Panc1 (cell line): ENCODE measurements at regions not wholly inside any gene's neighbourhood (a gene's known extent, or its start where the extent isn't known, plus 50 kb on each side); places are given as distances from the start of the nearest gene placed in this dataset.

Experiments
- POLR2AphosphoS5 ChIP-seq: IDR thresholded peaks from 2 replicates; pipeline ENCODE4 v1.6.1; 2012; ENCODE audit warnings: mild to moderate bottlenecking, low read depth, low read length, moderate library complexity
- REST ChIP-seq, 2 experiments: IDR thresholded peaks; 2 replicates each; pipeline ENCODE4 v1.6.1; 2011 to 2012; ENCODE audit warnings: low read depth in 2 of 2, control low read depth in 1 of 2, low read length in 1 of 2, mild to moderate bottlenecking in 1 of 2, moderate library complexity in 1 of 2; ENCODE audit not compliant: insufficient read depth in 1 of 2
- TCF7L2 ChIP-seq: IDR thresholded peaks from 2 replicates; pipeline ENCODE4 v1.6.1; 2011; ENCODE audit warnings: mild to moderate bottlenecking, low read depth, low read length, inconsistent platforms
- TF ChIP-seq, protein P1 (sequence below): fragments of 450-650 bp; IDR thresholded peaks from 2 replicates; pipeline ENCODE4 v1.5.1; 2017; ENCODE audit warnings: mild to moderate bottlenecking

- TF ChIP-seq, protein P1, sequence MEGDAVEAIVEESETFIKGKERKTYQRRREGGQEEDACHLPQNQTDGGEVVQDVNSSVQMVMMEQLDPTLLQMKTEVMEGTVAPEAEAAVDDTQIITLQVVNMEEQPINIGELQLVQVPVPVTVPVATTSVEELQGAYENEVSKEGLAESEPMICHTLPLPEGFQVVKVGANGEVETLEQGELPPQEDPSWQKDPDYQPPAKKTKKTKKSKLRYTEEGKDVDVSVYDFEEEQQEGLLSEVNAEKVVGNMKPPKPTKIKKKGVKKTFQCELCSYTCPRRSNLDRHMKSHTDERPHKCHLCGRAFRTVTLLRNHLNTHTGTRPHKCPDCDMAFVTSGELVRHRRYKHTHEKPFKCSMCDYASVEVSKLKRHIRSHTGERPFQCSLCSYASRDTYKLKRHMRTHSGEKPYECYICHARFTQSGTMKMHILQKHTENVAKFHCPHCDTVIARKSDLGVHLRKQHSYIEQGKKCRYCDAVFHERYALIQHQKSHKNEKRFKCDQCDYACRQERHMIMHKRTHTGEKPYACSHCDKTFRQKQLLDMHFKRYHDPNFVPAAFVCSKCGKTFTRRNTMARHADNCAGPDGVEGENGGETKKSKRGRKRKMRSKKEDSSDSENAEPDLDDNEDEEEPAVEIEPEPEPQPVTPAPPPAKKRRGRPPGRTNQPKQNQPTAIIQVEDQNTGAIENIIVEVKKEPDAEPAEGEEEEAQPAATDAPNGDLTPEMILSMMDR = no peak
- no peak for TF ChIP-seq POLR2AphosphoS5
- no peak for TF ChIP-seq REST (IDR thresholded peaks at IDR 0.05; ENCODE audit: insufficient read depth in 1 of 2, low read depth in 2 of 2, low read length in 1 of 2)
- TF ChIP-seq TCF7L2 = no peak
Observed at GRCh38 chr15:96079882-96080281, 250.6 kb upstream of the NR2F2 start.
